ACHN (cell line): ENCODE measurements at regions not wholly inside any gene's neighbourhood (a gene's known extent, or its start where the extent isn't known, plus 50 kb on each side); places are given as distances from the start of the nearest gene placed in this dataset.

Source experiments
- DNase-seq: peaks from one replicate; pipeline ENCODE4 v3.0.0-alpha.2; 2015
- in situ Hi-C: cut with HindIII; loops from 2 replicates; pipeline ENCODE4 v1.10.0; 2017; ENCODE audit warnings: low sequenced_read_pairs, low pct_ligation_motif_present, low pct_unique_long_range_greater_than_20kb

DNA sequence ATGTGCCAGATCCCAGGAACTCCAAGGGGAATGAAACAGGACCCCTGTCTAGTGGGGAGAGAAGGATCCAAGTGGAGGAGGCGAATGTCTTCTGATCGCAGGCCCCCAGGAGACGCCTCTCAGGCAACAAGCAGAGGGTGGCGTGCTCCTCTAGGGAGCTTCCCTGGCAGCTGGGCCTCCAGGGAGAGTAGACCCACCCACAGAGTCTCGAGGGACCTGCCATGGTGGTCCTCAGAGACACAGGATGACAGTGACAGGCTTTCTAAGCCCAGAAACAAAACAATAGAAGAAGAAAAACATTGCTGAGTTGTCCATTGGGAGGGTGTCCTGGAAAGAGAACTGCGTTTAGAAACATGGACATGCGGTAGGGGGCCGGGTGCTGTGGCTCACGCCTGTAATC is 140.6 kb upstream of the MAP1LC3B2 start:
- no peak for DNase-seq
- in situ Hi-C loops = no loop called here

DNA sequence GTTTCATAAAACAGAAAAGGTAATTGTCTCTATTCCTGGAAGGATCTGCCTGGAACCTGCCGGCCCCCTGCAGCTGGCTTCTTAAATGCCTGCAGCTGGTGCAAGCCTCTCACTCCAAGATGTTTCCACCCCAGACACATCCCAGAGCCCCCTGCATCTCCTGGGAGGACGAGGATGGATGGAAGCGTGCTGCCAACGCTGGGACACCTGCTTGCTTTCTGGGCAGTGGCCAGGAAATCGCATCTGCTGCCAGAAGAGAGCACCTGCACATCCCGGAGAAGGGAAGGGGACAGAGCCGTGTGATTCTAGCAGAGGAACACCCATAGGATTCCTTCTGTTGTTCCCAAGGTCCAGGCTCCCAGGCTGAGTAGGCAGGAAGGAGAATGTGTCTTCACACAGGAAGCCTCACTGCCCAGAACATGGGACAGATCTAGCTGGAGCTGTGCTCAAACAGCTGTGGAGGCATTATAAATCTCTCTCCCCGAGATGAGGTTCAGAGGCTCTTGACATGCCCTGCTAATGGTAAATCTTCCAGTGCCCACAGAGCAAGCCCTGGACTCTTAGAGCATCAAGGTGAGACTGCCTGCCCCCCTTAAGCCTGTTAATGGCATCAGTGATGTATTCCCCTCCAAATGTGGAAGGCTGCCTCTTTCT is 138.8 kb upstream of the MAP1LC3B2 start:
- DNase-seq = no peak
- in situ Hi-C loops = no loop called here

DNA sequence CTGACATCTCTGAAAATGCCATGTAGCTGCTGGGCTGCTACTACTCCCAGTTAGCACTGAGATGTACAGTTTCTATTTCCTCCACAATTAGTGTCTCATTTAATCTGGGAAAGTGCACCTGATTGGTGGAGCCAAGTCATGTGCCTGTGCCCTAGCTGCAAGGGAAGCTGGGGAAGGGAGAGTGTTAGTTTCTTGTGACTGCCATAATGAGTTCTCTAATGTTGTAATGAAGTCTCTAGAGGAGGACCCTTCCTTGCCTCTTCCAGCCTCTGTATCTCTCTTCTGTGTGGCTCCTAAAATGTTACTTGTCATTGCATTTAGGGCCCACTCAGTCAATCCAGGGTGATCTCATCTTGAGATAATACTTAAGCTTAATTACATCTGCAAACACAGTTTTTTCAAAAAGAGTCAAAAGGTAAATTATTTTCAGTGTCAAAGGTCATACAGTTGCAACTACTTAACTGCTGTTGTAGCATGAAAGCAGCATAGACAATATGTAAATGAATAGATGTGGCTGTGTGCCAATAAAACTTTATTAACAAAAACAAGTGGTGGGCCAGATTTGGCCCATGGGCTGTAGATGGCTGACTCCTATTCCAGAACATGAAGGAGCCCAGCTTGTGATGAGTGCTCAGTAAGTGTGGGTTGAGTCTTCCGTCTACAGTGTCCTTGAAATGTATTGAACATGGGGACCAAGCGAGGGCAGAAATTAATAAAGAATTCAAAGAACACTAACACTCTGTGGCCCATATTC is 137.2 kb upstream of the MAP1LC3B2 start:
- in situ Hi-C loops = no loop called here
- DNase-seq = no peak

DNA sequence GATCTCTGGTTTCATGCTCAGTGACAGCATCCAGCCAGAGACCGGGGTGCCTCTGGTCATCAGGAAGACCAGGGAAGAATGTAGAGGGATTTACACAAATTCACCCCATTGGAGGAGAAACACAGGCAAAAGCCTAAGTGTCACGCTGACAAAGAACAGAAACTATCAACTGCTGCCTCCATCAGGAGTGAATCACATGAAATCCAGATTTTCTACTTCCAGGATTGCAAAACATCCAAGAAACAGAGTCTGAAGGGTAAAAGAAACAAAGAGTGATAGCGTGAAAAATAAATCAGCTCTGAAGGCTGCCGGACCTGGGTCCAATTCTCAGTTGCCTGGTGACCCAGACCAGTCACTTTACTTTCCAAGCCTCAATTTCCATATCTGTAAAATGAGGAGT is 136.1 kb upstream of the MAP1LC3B2 start:
- DNase-seq = no peak

DNA sequence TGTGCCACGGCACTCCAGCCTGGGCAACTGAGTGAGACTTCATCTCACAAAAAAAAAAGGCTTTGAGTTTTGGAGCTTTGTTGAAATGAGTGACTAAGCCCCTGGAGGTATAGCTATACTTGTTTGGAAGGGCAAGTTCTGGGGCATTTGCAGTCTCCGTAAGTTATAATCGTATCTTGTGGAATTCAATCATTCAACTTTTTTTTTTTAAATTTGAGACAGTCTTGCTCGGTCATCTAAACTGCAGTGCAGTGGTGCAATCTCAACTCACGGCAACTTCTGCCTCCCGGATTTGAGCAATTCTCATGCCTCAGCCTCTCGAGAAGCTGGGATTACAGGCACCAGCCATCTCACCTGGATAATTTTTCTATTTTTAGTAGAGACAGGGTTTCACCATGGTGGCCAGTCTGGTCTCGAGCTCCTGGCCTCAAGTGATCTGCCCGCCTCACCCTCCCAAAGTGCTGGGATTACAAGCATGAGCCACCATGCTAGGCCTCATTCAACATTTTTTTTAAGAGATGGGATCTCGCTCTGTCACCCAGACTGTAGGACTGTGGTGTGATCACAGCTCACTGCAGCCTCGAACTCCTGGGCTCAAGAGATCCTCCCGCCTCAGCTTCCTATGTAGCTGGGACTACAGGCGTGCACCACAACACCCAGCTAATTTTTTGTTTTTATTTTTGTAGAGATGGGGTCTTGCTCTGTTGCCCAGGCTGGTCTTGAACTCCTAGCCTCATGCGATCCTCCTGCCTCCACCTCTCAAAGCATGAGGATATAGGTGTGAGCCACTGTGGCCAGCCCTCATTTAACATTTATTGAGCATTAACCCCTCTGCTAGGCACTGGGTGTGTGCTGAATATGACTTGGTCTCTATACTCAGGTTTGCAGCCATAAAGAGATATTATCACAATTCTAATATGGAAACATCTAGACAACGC is 133.7 kb upstream of the MAP1LC3B2 start:
- in situ Hi-C loops = no loop called here

More for the DNA sequence above, 136.1 kb upstream of the MAP1LC3B2 start:
- in situ Hi-C loops = no loop called here

DNA sequence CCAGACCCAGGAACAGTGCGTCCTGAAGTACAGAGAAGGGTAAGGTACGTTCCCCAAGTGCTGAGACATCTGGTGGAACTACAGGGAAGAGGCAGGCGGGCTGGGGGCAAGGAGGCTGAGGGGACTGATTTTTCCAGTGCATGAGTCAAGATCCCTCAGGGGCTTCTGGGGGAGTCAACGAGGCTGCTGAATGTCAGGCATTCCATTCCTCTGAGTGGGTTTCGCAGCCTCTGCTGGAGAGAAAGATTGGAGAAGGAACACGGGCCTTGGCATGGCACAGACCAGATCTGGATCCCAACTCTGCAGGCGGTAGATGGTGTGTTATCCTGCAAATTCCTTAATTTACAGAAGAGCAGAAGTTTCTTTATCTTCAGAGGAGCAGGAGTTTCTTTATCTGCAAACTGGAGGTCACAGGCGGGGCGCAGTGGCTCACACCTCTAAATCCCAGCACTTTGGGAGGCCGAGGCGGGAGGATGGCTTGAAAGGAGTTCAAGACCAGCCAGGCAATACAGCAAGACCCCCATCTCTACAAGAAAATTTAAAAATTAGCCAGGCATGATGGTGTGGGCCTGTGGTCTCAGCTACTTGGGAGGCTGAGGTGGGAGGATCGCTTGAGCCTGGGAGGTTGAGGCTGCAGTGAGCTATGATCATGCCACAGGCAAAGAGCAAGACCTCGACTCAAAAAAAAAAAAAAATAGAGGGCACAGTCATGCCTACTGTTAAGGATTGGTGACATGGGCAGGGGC is 132.6 kb upstream of the MAP1LC3B2 start:
- in situ Hi-C loops = no loop called here
- peak; percentile 98 for DNase-seq

More for the DNA sequence above, 133.7 kb upstream of the MAP1LC3B2 start:
- DNase-seq = no peak

DNA sequence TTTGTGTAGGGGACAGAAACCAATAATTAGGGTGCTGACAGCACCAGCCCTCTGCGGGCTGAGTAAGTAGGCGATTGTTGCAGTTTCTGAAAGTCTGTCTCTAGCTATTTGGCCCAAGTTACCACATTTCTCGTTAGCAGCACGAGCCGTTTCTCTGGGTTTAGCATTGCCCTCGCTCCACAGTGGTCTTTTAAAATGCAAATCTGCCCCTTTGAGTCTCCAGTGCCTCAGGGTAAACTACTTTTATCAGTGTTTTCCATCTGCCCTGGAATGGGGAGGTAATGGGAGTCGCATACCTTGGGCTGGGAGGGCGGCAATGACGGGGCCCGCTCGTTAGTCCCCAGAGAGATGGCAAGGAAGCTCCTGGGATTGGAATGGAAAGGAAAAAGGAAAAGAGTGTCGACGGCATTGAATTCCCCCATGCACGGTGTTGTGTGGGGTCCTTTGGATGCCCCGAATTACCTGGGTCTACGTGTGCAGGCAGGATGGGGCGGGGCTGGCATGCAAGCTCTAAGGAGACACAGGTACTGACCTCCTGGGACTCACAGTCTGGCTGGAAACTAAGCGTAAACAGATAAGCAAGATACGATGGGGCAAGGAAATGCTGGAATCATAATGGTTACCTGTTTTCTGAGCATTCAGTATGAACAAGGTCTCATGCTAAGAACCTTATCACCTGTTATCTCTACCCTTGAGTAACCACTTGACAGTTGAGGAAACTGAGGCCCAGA is 131.8 kb upstream of the MAP1LC3B2 start:
- DNase-seq = no peak
- in situ Hi-C loops = no loop called here

DNA sequence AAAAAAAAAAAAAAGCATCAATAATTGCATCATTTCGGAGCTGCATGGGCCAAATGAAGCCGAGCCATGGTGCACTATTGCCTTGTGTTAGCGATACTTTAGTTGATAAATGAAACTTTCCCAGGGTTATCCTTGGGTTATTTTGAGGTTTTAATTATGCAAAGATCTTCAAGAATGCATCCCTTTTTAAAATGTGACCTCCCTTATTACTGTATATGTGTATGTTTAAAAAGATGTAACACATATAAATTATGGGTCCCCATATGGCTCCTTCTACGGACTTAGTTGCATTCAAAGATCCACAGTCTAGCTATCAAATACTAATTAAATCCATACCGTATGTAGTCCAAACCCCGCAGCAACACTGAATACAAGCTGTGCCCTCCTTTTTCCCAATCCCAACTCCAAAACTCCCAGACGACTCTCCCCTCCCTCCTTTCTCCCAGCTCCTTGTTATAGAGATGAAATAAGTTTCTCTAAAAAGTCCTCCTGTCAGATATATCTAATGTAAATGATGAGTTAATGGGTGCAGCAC is 129.3 kb upstream of the MAP1LC3B2 start:
- DNase-seq = no peak
- in situ Hi-C loops = no loop called here

DNA sequence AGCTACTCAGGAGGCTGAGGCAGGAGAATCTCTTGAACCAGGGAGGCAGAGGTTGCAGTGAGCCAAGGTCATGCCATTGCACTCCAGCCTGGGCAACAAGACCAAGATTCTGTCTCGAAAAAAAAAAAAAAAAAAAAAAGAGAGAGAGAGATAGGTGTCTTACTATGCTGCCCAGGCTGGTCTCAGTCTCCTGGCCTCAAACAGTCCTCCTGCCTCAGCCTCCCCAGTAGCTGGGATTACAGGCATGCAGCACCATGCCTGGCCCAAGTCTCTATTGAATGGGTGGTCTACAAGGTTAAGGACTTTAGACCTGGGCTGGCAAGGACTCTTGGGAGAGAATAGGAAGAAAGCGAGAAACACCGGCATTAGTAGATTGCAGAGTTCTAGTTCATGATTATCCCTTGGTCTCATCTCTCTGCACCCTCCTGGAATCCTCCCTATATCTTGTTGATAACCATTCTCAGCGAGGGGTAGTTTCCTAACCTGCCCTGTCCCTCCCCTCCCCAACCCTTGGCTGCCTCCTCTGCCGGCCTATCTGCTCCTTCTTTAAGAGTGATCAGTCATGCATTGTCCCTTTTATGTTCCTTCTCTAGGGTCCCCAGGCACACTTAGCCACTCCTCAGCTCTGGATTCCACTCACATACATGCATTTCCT is 128.1 kb upstream of the MAP1LC3B2 start:
- no peak for DNase-seq
- in situ Hi-C loops = no loop called here

DNA sequence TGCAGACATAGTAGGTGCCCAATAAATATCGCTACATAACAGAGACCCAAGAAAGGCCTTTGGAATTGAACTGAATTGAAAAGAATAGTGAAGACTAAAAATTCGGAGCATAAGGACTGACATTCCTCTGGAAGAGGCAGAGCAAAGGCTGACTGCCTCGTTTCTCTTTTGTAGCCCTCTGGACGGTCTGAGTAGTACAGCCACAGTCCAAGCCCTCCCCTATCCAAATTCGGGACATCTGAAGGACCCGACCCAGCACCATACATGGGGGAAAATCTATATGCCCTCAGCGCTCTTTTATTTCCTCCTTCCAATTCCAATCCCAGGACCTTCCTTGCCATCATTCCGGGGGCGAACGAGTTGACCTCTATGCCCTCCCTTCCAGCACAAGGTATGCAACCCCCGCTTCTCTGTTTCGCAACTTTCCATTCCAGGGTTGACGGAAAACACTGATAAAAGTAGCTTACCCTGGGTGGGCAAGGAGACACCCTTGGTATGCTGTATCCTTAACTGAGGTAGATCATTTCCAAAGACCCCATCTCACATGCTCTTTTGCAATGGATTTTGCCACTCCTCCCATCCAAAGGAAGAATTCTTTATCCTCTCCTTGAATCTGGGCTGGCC is 127.4 kb upstream of the MAP1LC3B2 start:
- in situ Hi-C loops = no loop called here

DNA sequence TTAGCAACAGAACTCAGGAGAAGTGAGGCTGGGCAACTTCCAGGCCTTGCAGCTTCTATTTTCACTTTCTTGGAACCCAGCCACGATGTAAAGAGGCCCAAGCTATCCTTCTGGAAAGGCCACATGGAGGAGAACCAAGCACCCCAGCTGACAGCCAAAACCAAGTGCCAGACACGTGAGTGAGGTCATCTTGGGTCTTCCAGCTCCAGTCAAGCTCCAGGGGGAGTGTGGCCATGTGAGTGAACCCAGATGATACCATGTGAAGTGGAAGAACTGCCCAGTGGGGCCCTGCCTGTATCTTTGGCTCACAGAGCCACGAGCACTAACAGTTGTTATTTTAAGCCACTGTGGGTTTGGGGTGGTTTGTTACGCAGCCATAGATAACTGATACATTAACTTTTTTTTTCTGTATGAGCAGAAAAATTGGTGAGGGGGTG is 126.8 kb upstream of the MAP1LC3B2 start:
- DNase-seq = no peak
- in situ Hi-C loops = no loop called here

More for the DNA sequence above, 127.4 kb upstream of the MAP1LC3B2 start:
- no peak for DNase-seq

DNA sequence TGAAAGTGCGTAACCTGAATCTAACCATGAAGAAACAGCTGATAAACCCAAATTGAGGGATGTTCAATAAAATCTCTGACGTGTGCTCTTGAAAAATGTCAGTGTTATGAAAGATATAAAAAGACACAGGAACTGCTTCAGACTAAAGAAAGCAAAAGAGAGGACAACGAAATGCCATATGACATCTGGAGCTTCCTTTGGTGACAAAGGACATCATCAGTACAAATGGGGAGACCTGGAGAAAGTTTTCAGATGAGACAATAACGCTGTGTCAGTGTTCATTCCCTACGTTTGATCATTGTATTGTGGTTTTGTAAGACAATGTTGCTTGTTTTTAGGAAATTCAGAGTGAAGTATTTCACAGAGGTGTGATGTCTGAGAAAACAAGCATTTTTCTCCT is 125.9 kb upstream of the MAP1LC3B2 start:
- in situ Hi-C loops = no loop called here
- no peak for DNase-seq

DNA sequence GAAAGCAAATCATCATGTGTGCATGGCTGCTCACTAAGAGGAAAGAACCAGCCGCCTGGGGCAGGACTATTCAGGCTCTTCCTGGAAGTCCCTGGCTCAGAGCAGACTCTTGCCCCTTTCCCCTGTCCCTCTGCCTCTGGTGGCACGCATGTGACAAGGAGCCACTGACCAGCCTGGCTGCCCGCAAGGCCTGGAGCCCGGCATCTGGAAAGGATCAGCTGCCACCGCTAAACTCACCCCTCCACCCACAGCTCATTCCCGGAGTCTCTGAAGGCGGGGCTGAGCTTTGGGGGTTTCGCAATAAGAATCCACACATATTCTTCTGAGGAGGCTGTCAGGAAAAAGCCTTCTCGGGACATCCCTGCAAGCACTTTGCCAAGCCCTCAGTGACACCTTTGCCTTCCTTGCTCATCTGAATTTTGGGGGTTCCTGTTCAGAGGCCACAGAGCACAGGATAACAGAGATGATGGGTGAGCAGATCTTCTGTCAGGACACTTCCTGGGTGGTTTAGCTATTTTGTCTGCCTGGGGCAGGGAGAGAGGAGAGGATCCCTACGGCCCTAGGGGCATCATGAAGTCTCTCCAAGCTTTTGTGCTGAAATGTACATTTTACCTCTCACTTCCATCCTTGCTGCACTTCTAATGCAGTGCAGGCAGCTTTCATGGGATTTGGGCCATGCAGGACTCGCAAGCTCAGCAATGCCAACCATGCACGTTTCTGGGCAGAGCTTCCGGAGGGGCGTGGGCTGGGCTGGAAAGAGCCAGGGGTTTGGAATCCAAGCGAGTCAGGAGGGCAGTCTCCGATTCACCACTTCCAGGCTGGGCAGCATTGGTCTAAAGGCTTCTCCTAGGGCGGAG is 124.8 kb upstream of the MAP1LC3B2 start:
- in situ Hi-C loops = no loop called here
- DNase-seq = peak; percentile 96

DNA sequence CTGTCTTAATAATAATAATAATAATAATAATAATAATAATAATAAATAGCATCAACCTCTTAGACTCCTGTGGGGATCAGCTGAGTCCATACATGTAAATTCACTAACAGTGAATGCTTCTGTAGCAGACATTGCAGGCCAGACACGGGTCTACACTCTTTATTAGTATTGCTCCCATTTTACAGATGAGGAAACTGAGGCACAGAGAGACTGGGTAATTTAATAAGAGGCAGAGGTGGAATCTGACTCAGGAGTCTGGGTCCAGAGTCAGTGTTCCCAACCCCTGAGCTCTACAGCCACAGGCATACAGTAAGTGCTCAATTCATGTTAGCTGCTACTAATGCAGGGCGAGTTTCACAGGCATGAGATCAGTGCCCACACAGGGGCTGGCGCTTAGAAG is 123.2 kb upstream of the MAP1LC3B2 start:
- DNase-seq = no peak
- in situ Hi-C loops = no loop called here

DNA sequence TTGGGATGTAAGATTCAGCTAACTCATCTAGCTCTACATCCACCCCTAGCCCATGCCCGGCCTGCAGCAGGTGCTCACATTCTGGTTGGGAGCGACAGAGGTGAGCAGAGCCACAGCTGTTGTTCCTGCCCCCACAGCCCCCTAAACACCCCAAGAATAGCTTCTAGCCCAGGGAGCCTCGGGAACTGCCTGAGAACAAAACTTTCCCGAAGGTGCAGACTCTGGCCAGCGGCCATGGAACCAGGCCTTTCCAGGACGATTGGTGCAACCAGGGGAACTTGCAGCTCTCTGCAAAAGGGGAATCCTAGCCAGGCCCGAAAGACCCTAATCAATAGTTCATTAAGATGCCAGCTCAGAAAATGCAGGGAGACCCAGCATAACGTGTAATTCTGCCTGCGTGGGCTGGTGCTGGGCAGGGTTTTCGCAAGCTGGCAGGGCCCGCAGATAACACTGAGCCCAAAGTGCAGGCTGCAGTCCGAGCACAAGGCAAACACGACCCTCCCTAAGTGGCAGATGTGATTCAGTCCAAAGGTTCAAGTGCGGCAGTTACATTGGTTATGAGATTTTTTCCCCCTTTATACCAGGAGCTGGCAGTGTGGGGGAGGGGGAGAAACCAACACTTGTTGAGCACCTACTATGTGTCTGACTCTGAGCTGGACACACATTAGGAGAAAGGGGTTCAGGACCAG is 122.5 kb upstream of the MAP1LC3B2 start:
- in situ Hi-C loops = no loop called here
- no peak for DNase-seq
